H9 (cell line): ENCODE measurements at regions not wholly inside any gene's neighbourhood (a gene's known extent, or its start where the extent isn't known, plus 50 kb on each side); places are given as distances from the start of the nearest gene placed in this dataset.

Source experiments
- DNase-seq: peaks from one replicate; pipeline ENCODE4 v3.0.0-alpha.2; 2017
- H2AFZ ChIP-seq: one replicate; pipeline ENCODE4 v1.6.1; 2013; ENCODE audit warnings: mild to moderate bottlenecking, low read length, control low read depth, moderate library complexity
- H2AK5ac ChIP-seq: 2 replicates; pipeline ENCODE4 v1.6.1; 2013; ENCODE audit warnings: low read length, control low read depth, mixed read lengths; ENCODE audit not compliant: insufficient read length
- H2BK120ac ChIP-seq: one replicate; pipeline ENCODE4 v1.6.1; 2013; ENCODE audit warnings: low read depth, mild to moderate bottlenecking, low read length, control low read depth, inconsistent platforms; ENCODE audit not compliant: poor library complexity, severe bottlenecking
- H2BK12ac ChIP-seq: 2 replicates; pipeline ENCODE4 v1.6.1; 2013; ENCODE audit warnings: low read length, control low read depth, mixed read lengths, low read depth; ENCODE audit not compliant: insufficient read length
- H2BK15ac ChIP-seq: 2 replicates; pipeline ENCODE4 v1.6.1; 2013; ENCODE audit warnings: low read depth, low read length, control low read depth
- H2BK20ac ChIP-seq: one replicate; pipeline ENCODE4 v1.6.1; 2013; ENCODE audit warnings: low read depth, mild to moderate bottlenecking, low read length, control low read depth, inconsistent platforms; ENCODE audit not compliant: poor library complexity, severe bottlenecking
- H2BK5ac ChIP-seq: 2 replicates; pipeline ENCODE4 v1.6.1; 2013; ENCODE audit warnings: low read length, control low read depth, mixed read lengths; ENCODE audit not compliant: insufficient read length
- H3K14ac ChIP-seq: 2 replicates; pipeline ENCODE4 v1.6.1; 2013; ENCODE audit warnings: low read length, control low read depth; ENCODE audit not compliant: insufficient read depth
- H3K18ac ChIP-seq: 2 replicates; pipeline ENCODE4 v1.6.1; 2013; ENCODE audit warnings: low read depth, mild to moderate bottlenecking, mixed read lengths, low read length, control low read depth; ENCODE audit not compliant: insufficient read length
- H3K23ac ChIP-seq: 2 replicates; pipeline ENCODE4 v1.6.1; 2013; ENCODE audit warnings: low read length, control low read depth, mixed read lengths, low read depth; ENCODE audit not compliant: insufficient read length
- H3K23me2 ChIP-seq: 2 replicates; pipeline ENCODE4 v1.6.1; 2013; ENCODE audit warnings: low read depth, mild to moderate bottlenecking, mixed read lengths, low read length, control low read depth; ENCODE audit not compliant: insufficient read length, poor library complexity, severe bottlenecking
- H3K27ac ChIP-seq: 2 replicates; pipeline ENCODE4 v1.5.1; 2013; ENCODE audit warnings: low read length, control low read depth, mixed read lengths, low read depth; ENCODE audit not compliant: insufficient read length
- H3K27me3 ChIP-seq: 2 replicates; pipeline ENCODE4 v1.6.1; 2013; ENCODE audit warnings: low read length, control low read depth, inconsistent platforms; ENCODE audit not compliant: insufficient read depth
- H3K4ac ChIP-seq: 2 replicates; pipeline ENCODE4 v1.6.1; 2013; ENCODE audit warnings: low read depth, mild to moderate bottlenecking, control low read depth, inconsistent platforms, low read length, moderate library complexity
- H3K4me1 ChIP-seq: 2 replicates; pipeline ENCODE4 v1.6.1; 2013; ENCODE audit warnings: low read length, control low read depth, inconsistent platforms; ENCODE audit not compliant: insufficient read depth
- H3K4me2 ChIP-seq: 2 replicates; pipeline ENCODE4 v1.6.1; 2013; ENCODE audit warnings: low read length, control low read depth, mixed read lengths; ENCODE audit not compliant: insufficient read length, insufficient read depth
- H3K56ac ChIP-seq: 2 replicates; pipeline ENCODE4 v1.6.1; 2013; ENCODE audit warnings: low read depth, mild to moderate bottlenecking, mixed read lengths, low read length, control low read depth; ENCODE audit not compliant: insufficient read length
- H3K79me1 ChIP-seq: 2 replicates; pipeline ENCODE4 v1.6.1; 2013; ENCODE audit warnings: low read depth, mild to moderate bottlenecking, moderate library complexity, low read length, control low read depth, inconsistent platforms; ENCODE audit not compliant: insufficient read depth, poor library complexity, severe bottlenecking
- H3K79me2 ChIP-seq: 2 replicates; pipeline ENCODE4 v1.6.1; 2013; ENCODE audit warnings: low read length, control low read depth, inconsistent platforms; ENCODE audit not compliant: insufficient read depth
- H3K9ac ChIP-seq: 2 replicates; pipeline ENCODE4 v1.6.1; 2013; ENCODE audit warnings: low read length, control low read depth, mixed read lengths; ENCODE audit not compliant: insufficient read length; ENCODE audit errors: extremely low read depth
- H3K9me3 ChIP-seq: one replicate; pipeline ENCODE4 v1.6.1; 2013; ENCODE audit warnings: low read depth, low read length, inconsistent platforms; ENCODE audit not compliant: control insufficient read depth
- H3T11ph ChIP-seq: one replicate; pipeline ENCODE4 v1.6.1; 2013; ENCODE audit warnings: mild to moderate bottlenecking, low read length, control low read depth, inconsistent platforms
- H4K20me1 ChIP-seq: one replicate; pipeline ENCODE4 v1.6.1; 2013; ENCODE audit not compliant: control insufficient read depth, insufficient read length, insufficient read depth
- H4K5ac ChIP-seq: 2 replicates; pipeline ENCODE4 v1.6.1; 2013; ENCODE audit warnings: low read depth, mild to moderate bottlenecking, mixed read lengths, low read length, control low read depth; ENCODE audit not compliant: insufficient read length
- H4K8ac ChIP-seq: replicated peaks from 2 replicates; pipeline ENCODE4 v1.6.1; 2013; ENCODE audit warnings: low read length, control low read depth, mixed read lengths, low read depth; ENCODE audit not compliant: insufficient read length
- H4K91ac ChIP-seq: 2 replicates; pipeline ENCODE4 v1.6.1; 2013; ENCODE audit warnings: low read depth, mild to moderate bottlenecking, moderate library complexity, mixed read lengths, low read length, control low read depth; ENCODE audit not compliant: insufficient read length
- H3K27ac Mint-ChIP-seq, 3 experiments: 2 replicates in 2 of 3; 3 replicates in 1 of 3; pipeline ENCODE4 v1.8.0; 2020 to 2021; ENCODE audit warnings: mixed read lengths in 3 of 3, mild to moderate bottlenecking in 1 of 3, moderate library complexity in 1 of 3
- H3K27me3 Mint-ChIP-seq: 2 replicates; pipeline ENCODE4 v1.8.0; 2021; ENCODE audit warnings: low read depth, mild to moderate bottlenecking, moderate library complexity, mixed read lengths
- H3K36me3 Mint-ChIP-seq, 3 experiments: 2 replicates in 2 of 3; 3 replicates in 1 of 3; pipeline ENCODE4 v1.8.0; 2020 to 2021; ENCODE audit warnings: low read depth in 3 of 3, mixed read lengths in 3 of 3; ENCODE audit not compliant: insufficient read depth in 1 of 3
- H3K4me1 Mint-ChIP-seq, 2 experiments: 2 replicates each; pipeline ENCODE4 v1.8.0; 2020; ENCODE audit warnings: mixed read lengths in 2 of 2
- H3K4me3 Mint-ChIP-seq, 2 experiments: 2 replicates in 1 of 2; 3 replicates in 1 of 2; pipeline ENCODE4 v1.8.0; 2020 to 2021; ENCODE audit warnings: mild to moderate bottlenecking in 2 of 2, mixed read lengths in 2 of 2, moderate library complexity in 1 of 2
- H3K9me3 Mint-ChIP-seq, 2 experiments: 2 replicates in 1 of 2; 3 replicates in 1 of 2; pipeline ENCODE4 v1.8.0; 2020; ENCODE audit warnings: mild to moderate bottlenecking in 2 of 2, mixed read lengths in 2 of 2, moderate library complexity in 1 of 2
- CTCF ChIP-seq: fragments of 200-600 bp; sonication (generic); conservative IDR thresholded peaks from 3 replicates; pipeline ENCODE4 v1.8.0; 2021; ENCODE audit warnings: antibody characterized with exemption, mild to moderate bottlenecking
- WGBS: extraction: QIAGEN DNeasy Blood & Tissue Kit; methylation state at CpG from one replicate; pipeline ENCODE4 v1.1.7; 2013; ENCODE audit warnings: missing lambda C conversion rate, low lambda C conversion rate, mixed read lengths; ENCODE audit not compliant: insufficient read length; ENCODE audit errors: extremely low coverage; 5-methylcytosine and 5-hydroxymethylcytosine counted together

GRCh38 chr7:139561-140243 lies 52.7 kb upstream of the FAM20C start:
- no peaks in the 10 kb centered on the region for H3K79me2 ChIP-seq
- H2BK12ac ChIP-seq: no peak overlapping the region
- H3K4me1 ChIP-seq: no peaks in the 10 kb centered on the region
- no peak overlapping the region for H2BK5ac ChIP-seq
- H4K91ac ChIP-seq: no peak overlapping the region
- H2AFZ ChIP-seq: no peak overlapping the region
- no peak overlapping the region for H3K4me3 Mint-ChIP-seq
- H3K18ac ChIP-seq: peak overlapping the region; percentile 22
- H2BK15ac ChIP-seq: no peak overlapping the region
- no peak overlapping the region for H2BK20ac ChIP-seq
- no peaks in the 10 kb centered on the region for H4K20me1 ChIP-seq
- H3K14ac ChIP-seq: peak overlapping the region; percentile 33; the same call in 1 of the 2 replicates
- H3K27me3 ChIP-seq: no peaks in the 10 kb centered on the region
- H3K4me2 ChIP-seq: no peak overlapping the region
- no CpG with 5 or more reads among the region's 22 CpGs for WGBS
- no peak overlapping the region for H2AK5ac ChIP-seq
- peak overlapping the region in 2 of 3 experiments; percentile 47 to 79; a peak in 1 of 7 replicates for H3K27ac Mint-ChIP-seq
- H4K8ac ChIP-seq: no peak overlapping the region
- no peaks in the 10 kb centered on the region for H3K9me3 Mint-ChIP-seq
- no peaks in the 10 kb centered on the region for H3K9me3 ChIP-seq
- H3K36me3 Mint-ChIP-seq: peaks cover 3 to 8% (median 6%) of the 10 kb centered on the region in 3 experiments; a peak in 5 of 7 replicates
- no peak for TF ChIP-seq CTCF
- H3K23me2 ChIP-seq: peaks cover 4% of the 10 kb centered on the region
- H3K4ac ChIP-seq: no peak overlapping the region
- peaks cover 4% of the 10 kb centered on the region for H3K27me3 Mint-ChIP-seq
- no peak overlapping the region for H3K9ac ChIP-seq
- H3K56ac ChIP-seq: no peak overlapping the region
- no peaks in the 10 kb centered on the region for H3K79me1 ChIP-seq
- H3K27ac ChIP-seq: no peak overlapping the region
- no peak overlapping the region for H2BK120ac ChIP-seq
- H4K5ac ChIP-seq: no peak overlapping the region
- no peak for DNase-seq
- H3K23ac ChIP-seq: no peak overlapping the region
- H3K4me1 Mint-ChIP-seq: peaks cover 12 to 14% of the 10 kb centered on the region in 2 experiments
- no peak overlapping the region for H3T11ph ChIP-seq
